Thyroid gland (tissue), 4 donors: ENCODE measurements at regions not wholly inside any gene's neighbourhood (a gene's known extent, or its start where the extent isn't known, plus 50 kb on each side); places are given as distances from the start of the nearest gene placed in this dataset.

ENCODE experiments used
- DNase-seq, 2 donors: peaks; one replicate each; pipeline ENCODE4 v3.0.0-alpha.2; 2019
- H3K27ac ChIP-seq, 3 donors: fragments of 200-600 bp; sonication (generic); 1 replicate in 2 of 3; 2 replicates in 1 of 3; pipeline ENCODE4 v1.5.1; 2016 to 2019; ENCODE audit warnings: mild to moderate bottlenecking in 1 of 3, moderate library complexity in 1 of 3
- H3K27me3 ChIP-seq: fragments of 200-600 bp; sonication (generic); one replicate; pipeline ENCODE4 v1.5.1; 2019
- H3K36me3 ChIP-seq, 2 donors: fragments of 200-600 bp; sonication (generic); one replicate each; pipeline ENCODE4 v1.5.1; 2016 to 2019
- H3K4me1 ChIP-seq, 2 donors: fragments of 200-600 bp; sonication (generic); one replicate each; pipeline ENCODE4 v1.5.1; 2017 to 2019
- H3K4me3 ChIP-seq, 3 donors: fragments of 200-600 bp; sonication (generic); replicated peaks in 1 of 3; 1 replicate in 2 of 3; 2 replicates in 1 of 3; pipeline ENCODE4 v1.5.1; 2016; ENCODE audit warnings: mild to moderate bottlenecking in 1 of 3
- H3K9me3 ChIP-seq: fragments of 200-600 bp; sonication (generic); one replicate; pipeline ENCODE4 v1.5.1; 2017
- CTCF ChIP-seq, 6 experiments: fragments of 200-600 bp in 3 of 6; fragments of 450-650 bp in 3 of 6; sonication (generic) in 3 of 6; IDR thresholded peaks; one replicate each; pipeline ENCODE4 v1.5.1; 2016 to 2019; ENCODE audit warnings: antibody characterized with exemption in 6 of 6, mild to moderate bottlenecking in 2 of 6, inconsistent platforms in 1 of 6, moderate library complexity in 1 of 6
- POLR2A ChIP-seq, 2 donors: fragments of 450-650 bp; IDR thresholded peaks; one replicate each; pipeline ENCODE4 v1.6.1; 2017; ENCODE audit warnings: antibody characterized with exemption in 2 of 2, mild to moderate bottlenecking in 2 of 2, moderate library complexity in 1 of 2
- WGBS, 2 donors: methylation state at CpG; one replicate each; pipeline ENCODE4 v1.1.5; 2017; 5-methylcytosine and 5-hydroxymethylcytosine counted together
- intact Hi-C: fragments of 100-400 bp; cut with DNase I; formaldehyde crosslinking; loops from one replicate; pipeline ENCODE4 v1.15.1; 2023

GRCh38 chr6:66232890-66233289, 525.9 kb upstream of the EYS start:
- no peaks in the 10 kb centered on the region for H3K36me3 ChIP-seq
- no peaks in the 10 kb centered on the region for H3K27me3 ChIP-seq
- H3K9me3 ChIP-seq = no peaks in the 10 kb centered on the region
- intact Hi-C loops = no loop called here
- no peak for TF ChIP-seq CTCF (IDR thresholded peaks at IDR 0.05)
- TF ChIP-seq POLR2A (IDR thresholded peaks at IDR 0.05) = no peak
- DNase-seq = no peak
- no peaks in the 10 kb centered on the region for H3K4me1 ChIP-seq
- H3K4me3 ChIP-seq = no peak overlapping the region
- 66 to 69% methylated on average over 2 of the region's 2 CpGs for WGBS, 2 donors
- no peak overlapping the region for H3K27ac ChIP-seq

DNA sequence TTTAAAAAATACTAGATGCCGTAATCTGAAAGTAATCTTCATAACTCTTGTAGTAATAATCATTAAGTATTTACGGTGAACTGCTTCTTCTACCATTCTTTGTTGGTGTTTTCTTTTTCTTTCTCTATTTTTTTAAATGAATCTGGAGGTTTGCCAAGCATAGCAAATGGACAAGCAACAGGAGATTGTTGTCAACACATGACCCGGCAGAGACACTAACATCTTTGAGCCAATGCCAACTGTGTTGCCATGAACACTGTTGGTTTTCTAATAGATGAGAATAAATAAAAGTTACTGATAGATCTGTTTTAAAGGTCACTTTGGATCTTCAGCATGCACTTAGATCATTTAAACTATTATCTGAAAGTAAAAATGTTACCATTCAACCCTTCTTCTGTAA, 523.6 kb upstream of the EYS start:
- TF ChIP-seq POLR2A (IDR thresholded peaks at IDR 0.05) (no peak), CTCF (IDR thresholded peaks at IDR 0.05) (no peak)
- H3K27ac ChIP-seq = no peak overlapping the region
- H3K4me1 ChIP-seq = no peaks in the 10 kb centered on the region
- no peak for DNase-seq
- H3K36me3 ChIP-seq = no peaks in the 10 kb centered on the region
- WGBS, 2 donors = 59 to 66% methylated on average over 3 of the region's 3 CpGs
- no peaks in the 10 kb centered on the region for H3K9me3 ChIP-seq
- intact Hi-C loops = no loop called here
- no peaks in the 10 kb centered on the region for H3K27me3 ChIP-seq
- H3K4me3 ChIP-seq = no peak overlapping the region

- Histone ChIP-seq H3K9me3 (no peaks in the 10 kb centered on the region), H3K27ac (no peak overlapping the region), H3K27me3 (no peaks in the 10 kb centered on the region), H3K36me3 (no peaks in the 10 kb centered on the region), H3K4me1 (no peaks in the 10 kb centered on the region), H3K4me3 (no peak overlapping the region)
- no peak for TF ChIP-seq POLR2A (IDR thresholded peaks at IDR 0.05)
- no peak for TF ChIP-seq CTCF (IDR thresholded peaks at IDR 0.05)
- intact Hi-C loops = no loop called here
- 17 to 29% methylated on average over 2 of the region's 2 CpGs for WGBS, 2 donors
- no peak for DNase-seq
Observed at GRCh38 chr6:66226109-66226508, 519.1 kb upstream of the EYS start.

DNA sequence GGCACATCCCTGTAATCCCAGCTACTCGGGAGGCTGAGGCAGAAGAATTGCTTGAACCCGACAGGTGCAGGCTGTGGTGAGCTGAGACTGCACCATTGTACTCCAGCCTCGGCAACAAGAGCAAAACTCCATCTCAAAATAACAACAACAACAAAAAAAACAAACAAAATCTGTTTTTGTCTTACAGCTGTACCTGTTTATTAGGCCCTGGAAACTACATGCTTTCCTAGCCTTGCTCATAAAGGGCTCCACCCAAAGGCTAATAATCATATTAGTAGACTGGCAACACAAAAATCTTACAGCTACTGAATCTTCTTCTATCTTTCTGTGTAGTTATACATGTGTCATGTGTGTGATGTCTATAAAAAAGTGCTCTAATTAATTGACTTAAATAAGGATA, 503.9 kb upstream of the EYS start:
- no peaks in the 10 kb centered on the region for H3K36me3 ChIP-seq
- TF ChIP-seq POLR2A (IDR thresholded peaks at IDR 0.05) (no peak), CTCF (IDR thresholded peaks at IDR 0.05) (no peak)
- intact Hi-C loops = no loop called here
- no peaks in the 10 kb centered on the region for H3K27me3 ChIP-seq
- no peaks in the 10 kb centered on the region for H3K4me1 ChIP-seq
- no peak overlapping the region for H3K4me3 ChIP-seq
- H3K27ac ChIP-seq = no peak overlapping the region
- H3K9me3 ChIP-seq = no peaks in the 10 kb centered on the region
- WGBS, 2 donors = 63 to 73% methylated on average over 3 of the region's 3 CpGs
- DNase-seq = no peak

DNA sequence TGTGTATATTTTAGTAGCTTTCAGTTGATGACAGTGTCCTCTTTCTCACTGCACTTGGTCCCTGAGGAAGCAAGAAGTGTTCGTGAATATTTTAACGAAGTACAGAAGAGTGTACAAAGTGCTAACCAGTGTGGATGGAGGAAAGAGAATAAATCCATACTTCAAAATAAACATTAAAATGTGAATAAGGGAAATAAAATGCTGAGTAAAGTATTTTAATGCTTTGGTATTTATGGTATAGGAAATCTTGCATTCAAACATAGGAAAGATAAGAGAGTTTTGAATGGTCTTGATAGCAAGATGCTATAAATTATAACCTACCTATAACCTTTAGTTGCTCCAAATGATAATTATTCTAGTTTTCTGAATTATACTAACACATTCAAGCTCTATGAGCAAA, 493.4 kb upstream of the EYS start:
- intact Hi-C loops = no loop called here

More for the DNA sequence above, 493.4 kb upstream of the EYS start:
- 85 to 87% methylated on average over 2 of the region's 2 CpGs for WGBS, 2 donors
- H3K4me1 ChIP-seq = no peaks in the 10 kb centered on the region
- no peak overlapping the region for H3K4me3 ChIP-seq
- TF ChIP-seq CTCF (IDR thresholded peaks at IDR 0.05) (no peak), POLR2A (IDR thresholded peaks at IDR 0.05) (no peak)
- H3K27me3 ChIP-seq = no peaks in the 10 kb centered on the region
- no peaks in the 10 kb centered on the region for H3K36me3 ChIP-seq
- no peaks in the 10 kb centered on the region for H3K9me3 ChIP-seq
- H3K27ac ChIP-seq = no peak overlapping the region
- no peak for DNase-seq
